K562 (cell line): ENCODE measurements at regions not wholly inside any gene's neighbourhood (a gene's known extent, or its start where the extent isn't known, plus 50 kb on each side); places are given as distances from the start of the nearest gene placed in this dataset.

Source experiments
- CHD4 ChIP-seq: fragments of 200-600 bp; sonication (generic); IDR thresholded peaks from 3 replicates; pipeline ENCODE4 v1.6.1; 2012; ENCODE audit warnings: low read depth, mild to moderate bottlenecking, mixed read lengths, low read length, inconsistent platforms; ENCODE audit not compliant: insufficient read depth, insufficient replicate concordance, poor library complexity, severe bottlenecking
- CREBBP ChIP-seq: IDR thresholded peaks from one replicate; pipeline ENCODE4 v1.6.1; 2012; ENCODE audit warnings: low read depth, mild to moderate bottlenecking, control low read depth, inconsistent platforms, low read length
- CREM ChIP-seq: IDR thresholded peaks from 2 replicates; pipeline ENCODE4 v1.6.1; 2014; ENCODE audit warnings: antibody characterized with exemption, low read depth
- HCFC1 ChIP-seq: IDR thresholded peaks from 2 replicates; pipeline ENCODE4 v1.6.1; 2012; ENCODE audit warnings: low read depth, low read length, improper control_type of control experiment
- HIVEP1 ChIP-seq: fragments of 250-450 bp; sonication (Bioruptor Pico); IDR thresholded peaks from 2 replicates; pipeline ENCODE4 v1.4.0; 2020; ENCODE audit warnings: mild to moderate bottlenecking
- ID3 ChIP-seq, 2 experiments: fragments of 250-450 bp in 1 of 2; fragments of 450-650 bp in 1 of 2; sonication (Bioruptor Pico) in 1 of 2; IDR thresholded peaks; 2 replicates each; pipeline versions ENCODE4 v1.6.1 to v1.8.0; 2016 to 2021; ENCODE audit warnings: mild to moderate bottlenecking in 2 of 2, moderate library complexity in 2 of 2, missing compliant biosample characterization in 1 of 2, missing genetic modification characterization in 1 of 2
- MAFG ChIP-seq: fragments of 450-650 bp; conservative IDR thresholded peaks from 2 replicates; pipeline ENCODE4 v1.6.1; 2016; ENCODE audit warnings: missing genetic modification characterization, missing compliant biosample characterization
- MED1 ChIP-seq: sonication (generic); formaldehyde crosslinking; IDR thresholded peaks from 2 replicates; pipeline ENCODE4 v1.8.1; 2023; ENCODE audit warnings: missing genetic modification reagents, borderline replicate concordance
- NFE2 ChIP-seq: IDR thresholded peaks from 2 replicates; pipeline ENCODE4 v1.6.1; 2014; ENCODE audit warnings: antibody characterized with exemption, low read depth
- NFYB ChIP-seq: IDR thresholded peaks from 2 replicates; pipeline ENCODE4 v1.6.1; 2011; ENCODE audit warnings: mild to moderate bottlenecking, moderate library complexity; ENCODE audit not compliant: insufficient read length; ENCODE audit errors: extremely low read depth
- POU5F1 ChIP-seq: fragments of 150-350 bp; IDR thresholded peaks from 2 replicates; pipeline ENCODE4 v1.6.1; 2014; ENCODE audit warnings: borderline replicate concordance, low read length, low read depth, mild to moderate bottlenecking; ENCODE audit not compliant: partially characterized antibody
- SMARCA4 ChIP-seq: fragments of 450-650 bp; IDR thresholded peaks from 2 replicates; pipeline ENCODE4 v1.6.1; 2016
- SMARCB1 ChIP-seq: IDR thresholded peaks from 2 replicates; pipeline ENCODE4 v1.6.1; 2011; ENCODE audit warnings: improper control_type of control experiment, low read depth; ENCODE audit not compliant: insufficient read length
- SRSF9 ChIP-seq: fragments of 200-400 bp; formaldehyde crosslinking; IDR thresholded peaks from 2 replicates; pipeline ENCODE4 v1.6.1; 2017; ENCODE audit warnings: low read depth, low read length, borderline replicate concordance
- TBL1XR1 ChIP-seq, 2 experiments: IDR thresholded peaks; 2 replicates each; pipeline ENCODE4 v1.6.1; 2012; ENCODE audit warnings: improper control_type of control experiment in 2 of 2, low read length in 2 of 2, mild to moderate bottlenecking in 1 of 2
- TCF3 ChIP-seq: sonication (generic); formaldehyde crosslinking; IDR thresholded peaks from 2 replicates; pipeline ENCODE4 v1.4.0; 2020; ENCODE audit warnings: mild to moderate bottlenecking, missing genetic modification reagents
- XRCC4 ChIP-seq: IDR thresholded peaks from one replicate; pipeline ENCODE4 v1.6.1; 2011; ENCODE audit not compliant: insufficient read depth, insufficient read length; ENCODE audit errors: extremely low read depth
- XRCC5 ChIP-seq: fragments of 200-400 bp; formaldehyde crosslinking; IDR thresholded peaks from 2 replicates; pipeline ENCODE4 v1.6.1; 2017; ENCODE audit warnings: low read depth, mild to moderate bottlenecking, low read length
- ZNF175 ChIP-seq: fragments of 200-800 bp; sonication (Bioruptor generic); IDR thresholded peaks from 2 replicates; pipeline ENCODE4 v1.6.1; 2016; ENCODE audit warnings: low read depth, mild to moderate bottlenecking, missing genetic modification characterization, missing compliant biosample characterization
- ZNF3 ChIP-seq: fragments of 250-450 bp; sonication (Bioruptor Pico); IDR thresholded peaks from 2 replicates; pipeline ENCODE4 v1.5.0; 2021; ENCODE audit warnings: mild to moderate bottlenecking, moderate library complexity
- ZNF311 ChIP-seq: fragments of 250-450 bp; sonication (Bioruptor Pico); IDR thresholded peaks from 2 replicates; pipeline ENCODE4 v1.4.0; 2020; ENCODE audit warnings: mild to moderate bottlenecking, moderate library complexity
- ZNF717 ChIP-seq: fragments of 250-450 bp; sonication (Bioruptor Pico); IDR thresholded peaks from 2 replicates; pipeline ENCODE4 v1.5.0; 2021
- ZNF75A ChIP-seq: fragments of 450-650 bp; formaldehyde crosslinking; IDR thresholded peaks from 2 replicates; pipeline ENCODE4 v1.4.0; 2020; ENCODE audit warnings: mild to moderate bottlenecking
- ZNF79 ChIP-seq: fragments of 250-450 bp; sonication (Bioruptor Pico); IDR thresholded peaks from 2 replicates; pipeline ENCODE4 v1.4.0; 2020; ENCODE audit warnings: low read depth, mild to moderate bottlenecking, moderate library complexity
- TF ChIP-seq, protein P1 (sequence below): fragments of 200-800 bp; sonication (Bioruptor generic); IDR thresholded peaks from 2 replicates; pipeline ENCODE4 v1.6.1; 2016; ENCODE audit warnings: missing genetic modification characterization, missing compliant biosample characterization

DNA sequence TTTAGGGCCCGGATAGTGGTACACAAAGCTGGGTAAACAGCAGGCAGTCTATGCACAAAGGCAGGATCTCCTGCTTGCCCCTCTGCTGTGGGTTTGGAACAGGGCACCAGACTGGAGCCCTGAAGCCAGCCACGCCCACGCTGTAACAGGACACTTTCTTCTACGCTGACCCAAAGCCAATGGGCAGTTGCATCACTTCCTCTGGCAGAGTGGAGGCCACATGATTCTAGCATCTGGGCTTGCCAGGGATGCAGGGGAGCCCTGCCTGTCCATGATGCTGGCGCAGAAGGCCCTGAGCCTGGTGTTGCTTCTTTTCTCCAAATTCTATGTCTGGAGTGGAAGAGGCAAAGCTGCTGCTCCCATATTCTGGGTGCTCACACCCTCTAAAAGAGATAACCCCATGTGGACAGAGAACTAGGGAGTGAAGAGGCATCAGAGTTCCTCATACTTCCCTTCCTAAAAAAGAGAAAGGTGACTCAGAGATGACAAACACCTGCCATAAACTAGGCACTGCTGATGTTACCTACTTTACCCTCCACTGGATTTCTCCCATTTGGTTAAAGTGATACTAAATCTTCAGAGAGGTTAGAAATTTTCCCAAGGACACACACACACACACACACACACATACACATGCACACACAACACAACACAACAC is 260.3 kb upstream of the KLF4 start (continued):
- peak; percentile 62; the same call in 1 of the 2 replicates for TF ChIP-seq ZNF311 (CRISPR knock-in tag)
- 0 out of 2 replicates have a peak, but pooled peaks have one; percentile 3 for TF ChIP-seq HIVEP1 (CRISPR knock-in tag)
- TF ChIP-seq, protein P1, sequence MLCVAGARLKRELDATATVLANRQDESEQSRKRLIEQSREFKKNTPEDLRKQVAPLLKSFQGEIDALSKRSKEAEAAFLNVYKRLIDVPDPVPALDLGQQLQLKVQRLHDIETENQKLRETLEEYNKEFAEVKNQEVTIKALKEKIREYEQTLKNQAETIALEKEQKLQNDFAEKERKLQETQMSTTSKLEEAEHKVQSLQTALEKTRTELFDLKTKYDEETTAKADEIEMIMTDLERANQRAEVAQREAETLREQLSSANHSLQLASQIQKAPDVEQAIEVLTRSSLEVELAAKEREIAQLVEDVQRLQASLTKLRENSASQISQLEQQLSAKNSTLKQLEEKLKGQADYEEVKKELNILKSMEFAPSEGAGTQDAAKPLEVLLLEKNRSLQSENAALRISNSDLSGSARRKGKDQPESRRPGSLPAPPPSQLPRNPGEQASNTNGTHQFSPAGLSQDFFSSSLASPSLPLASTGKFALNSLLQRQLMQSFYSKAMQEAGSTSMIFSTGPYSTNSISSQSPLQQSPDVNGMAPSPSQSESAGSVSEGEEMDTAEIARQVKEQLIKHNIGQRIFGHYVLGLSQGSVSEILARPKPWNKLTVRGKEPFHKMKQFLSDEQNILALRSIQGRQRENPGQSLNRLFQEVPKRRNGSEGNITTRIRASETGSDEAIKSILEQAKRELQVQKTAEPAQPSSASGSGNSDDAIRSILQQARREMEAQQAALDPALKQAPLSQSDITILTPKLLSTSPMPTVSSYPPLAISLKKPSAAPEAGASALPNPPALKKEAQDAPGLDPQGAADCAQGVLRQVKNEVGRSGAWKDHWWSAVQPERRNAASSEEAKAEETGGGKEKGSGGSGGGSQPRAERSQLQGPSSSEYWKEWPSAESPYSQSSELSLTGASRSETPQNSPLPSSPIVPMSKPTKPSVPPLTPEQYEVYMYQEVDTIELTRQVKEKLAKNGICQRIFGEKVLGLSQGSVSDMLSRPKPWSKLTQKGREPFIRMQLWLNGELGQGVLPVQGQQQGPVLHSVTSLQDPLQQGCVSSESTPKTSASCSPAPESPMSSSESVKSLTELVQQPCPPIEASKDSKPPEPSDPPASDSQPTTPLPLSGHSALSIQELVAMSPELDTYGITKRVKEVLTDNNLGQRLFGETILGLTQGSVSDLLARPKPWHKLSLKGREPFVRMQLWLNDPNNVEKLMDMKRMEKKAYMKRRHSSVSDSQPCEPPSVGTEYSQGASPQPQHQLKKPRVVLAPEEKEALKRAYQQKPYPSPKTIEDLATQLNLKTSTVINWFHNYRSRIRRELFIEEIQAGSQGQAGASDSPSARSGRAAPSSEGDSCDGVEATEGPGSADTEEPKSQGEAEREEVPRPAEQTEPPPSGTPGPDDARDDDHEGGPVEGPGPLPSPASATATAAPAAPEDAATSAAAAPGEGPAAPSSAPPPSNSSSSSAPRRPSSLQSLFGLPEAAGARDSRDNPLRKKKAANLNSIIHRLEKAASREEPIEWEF (CRISPR knock-in tag) = no peak
- no peak for TF ChIP-seq NFYB
- no peak for TF ChIP-seq POU5F1
- TF ChIP-seq XRCC4 = no peak
- no peak for TF ChIP-seq SMARCA4
- TF ChIP-seq ZNF175 = 0 out of 2 replicates have a peak, but pooled peaks have one; percentile 42
- TF ChIP-seq SRSF9 = no peak
- no peak for TF ChIP-seq CREBBP
- no peak for TF ChIP-seq NFE2
- no peak for TF ChIP-seq XRCC5
- TF ChIP-seq ZNF717 = no peak
- 0 out of 2 replicates have a peak, but pooled peaks have one; percentile 6 for TF ChIP-seq HCFC1
- no peak for TF ChIP-seq ZNF79 (CRISPR knock-in tag)
- TF ChIP-seq MAFG (tag) = no peak
- no peak for TF ChIP-seq ID3 (CRISPR knock-in tag; IDR thresholded peaks at IDR 0.05)
- peak; percentile 62; the same call in 1 of the 2 replicates for TF ChIP-seq ID3 (tag; IDR thresholded peaks at IDR 0.05)
- TF ChIP-seq ZNF75A (CRISPR knock-in tag) = no peak
- no peak for TF ChIP-seq TBL1XR1 (IDR thresholded peaks at IDR 0.05; ENCODE audit: low read length in 2 of 2)
- TF ChIP-seq CHD4 = no peak
- peak; percentile 61 for TF ChIP-seq CREM
- TF ChIP-seq TCF3 (CRISPR knock-in tag) = peak; percentile 36
- no peak for TF ChIP-seq ZNF3 (CRISPR knock-in tag)
- TF ChIP-seq SMARCB1 = no peak
- no peak for TF ChIP-seq MED1 (CRISPR knock-in tag)
